Psoas muscle (tissue), 7 donors: ENCODE measurements at regions not wholly inside any gene's neighbourhood (a gene's known extent, or its start where the extent isn't known, plus 50 kb on each side); places are given as distances from the start of the nearest gene placed in this dataset.
"Not testable (repeated sequence)": the region's sequence is repeated elsewhere in the genome, so short reads cannot be mapped to it uniquely, and the experiment has no call there.

Experiments
- ATAC-seq, 4 donors: fragments of 200-7000 bp; cut with Tn5 transposase; one replicate each; pipeline ENCODE4 v1.9.1; 2020; ENCODE audit warnings: moderate library complexity in 3 of 4, mild to moderate bottlenecking in 2 of 4
- DNase-seq, 2 donors: peaks; one replicate each; pipeline ENCODE4 v3.0.0-alpha.2; 2020
- H3K27ac ChIP-seq: fragments of 200-600 bp; one replicate; pipeline ENCODE4 v1.8.0; 2022
- H3K27me3 ChIP-seq, 3 donors: fragments of 200-600 bp in 1 of 3; one replicate each; pipeline versions ENCODE4 v1.6.1 to v1.8.0; 2013 to 2022; ENCODE audit warnings: low read length in 2 of 3, mild to moderate bottlenecking in 2 of 3, moderate library complexity in 1 of 3; ENCODE audit not compliant: insufficient read depth in 3 of 3
- H3K36me3 ChIP-seq, 2 donors: fragments of 200-600 bp in 1 of 2; one replicate each; pipeline versions ENCODE4 v1.6.1 to v1.8.0; 2013 to 2022; ENCODE audit warnings: low read depth in 1 of 2, mild to moderate bottlenecking in 1 of 2, moderate library complexity in 1 of 2; ENCODE audit not compliant: insufficient read depth in 1 of 2
- H3K4me1 ChIP-seq: fragments of 200-600 bp; one replicate; pipeline ENCODE4 v1.8.0; 2022
- H3K4me3 ChIP-seq: fragments of 200-600 bp; one replicate; pipeline ENCODE4 v1.8.0; 2022; ENCODE audit warnings: mild to moderate bottlenecking
- H3K9me3 ChIP-seq: fragments of 200-600 bp; one replicate; pipeline ENCODE4 v1.8.0; 2022
- CTCF ChIP-seq: fragments of 200-600 bp; IDR thresholded peaks from one replicate; pipeline ENCODE4 v1.8.0; 2022; ENCODE audit warnings: antibody characterized with exemption
- WGBS, 3 donors: extraction: QIAGEN DNeasy Blood & Tissue Kit; methylation state at CpG; one replicate each; pipeline versions ENCODE4 v1.1.6 to v1.1.7; 2013; 5-methylcytosine and 5-hydroxymethylcytosine counted together
- intact Hi-C, 2 donors: fragments of 100-400 bp; cut with DNase I; formaldehyde crosslinking; loops; one replicate each; pipeline versions ENCODE4 v1.11.0 to v1.14.2; 2022
- donor health status: healthy with polysubstance abuse.
- donor health status: DM: no; HTN: no; CAD: no; lungs with moderate emphysema.
- donor health status: Bipolar disorder and iron deficiency.
- donor health status: healthy.
- donor health status: DM: yes; HTN: yes; CAD: no.
- donor health status: DM: no; HTN: no; CAD: no.
- donor health status: DM: yes; HTN: yes; CAD: no.

GRCh38 chr7:121697731-121698316 lies 175.1 kb upstream of the PTPRZ1 start:
- intact Hi-C loops, result no loop called here
- TF ChIP-seq CTCF, result no peak
- ATAC-seq (no peak), DNase-seq (no peak)
- no peaks in the 10 kb centered on the region for H3K4me1 ChIP-seq
- no peaks in the 10 kb centered on the region for H3K9me3 ChIP-seq
- 30 to 43% (median 37%) methylated on average over 2 of the region's 2 CpGs for WGBS, 3 donors
- no peaks in the 10 kb centered on the region for H3K27me3 ChIP-seq
- no peak overlapping the region for H3K4me3 ChIP-seq
- H3K36me3 ChIP-seq, result no peaks in the 10 kb centered on the region
- H3K27ac ChIP-seq, result no peak overlapping the region

GRCh38 chr7:121696954-121697353 lies 176.0 kb upstream of the PTPRZ1 start:
- DNase-seq (no peak), ATAC-seq (no peak)
- no peak for TF ChIP-seq CTCF
- intact Hi-C loops, result no loop called here
- WGBS, 3 donors, result 79 to 94% (median 86%) methylated on average over 1 of the region's 1 CpG
- H3K9me3 ChIP-seq, result no peaks in the 10 kb centered on the region
- no peaks in the 10 kb centered on the region for H3K36me3 ChIP-seq
- H3K27ac ChIP-seq, result no peak overlapping the region
- H3K4me1 ChIP-seq, result no peaks in the 10 kb centered on the region
- no peaks in the 10 kb centered on the region for H3K27me3 ChIP-seq
- H3K4me3 ChIP-seq, result no peak overlapping the region

GRCh38 chr7:121689749-121690148 lies 183.2 kb upstream of the PTPRZ1 start:
- TF ChIP-seq CTCF, result no peak
- H3K27me3 ChIP-seq, result no peaks in the 10 kb centered on the region
- ATAC-seq, result no peak
- H3K4me3 ChIP-seq, result no peak overlapping the region
- no peak for DNase-seq
- no peaks in the 10 kb centered on the region for H3K36me3 ChIP-seq
- no peak overlapping the region for H3K27ac ChIP-seq
- H3K9me3 ChIP-seq, result no peaks in the 10 kb centered on the region
- no peaks in the 10 kb centered on the region for H3K4me1 ChIP-seq
- intact Hi-C loops, result no loop called here
- WGBS, 3 donors, result 65 to 68% (median 68%) methylated on average over 3 of the region's 3 CpGs

DNA sequence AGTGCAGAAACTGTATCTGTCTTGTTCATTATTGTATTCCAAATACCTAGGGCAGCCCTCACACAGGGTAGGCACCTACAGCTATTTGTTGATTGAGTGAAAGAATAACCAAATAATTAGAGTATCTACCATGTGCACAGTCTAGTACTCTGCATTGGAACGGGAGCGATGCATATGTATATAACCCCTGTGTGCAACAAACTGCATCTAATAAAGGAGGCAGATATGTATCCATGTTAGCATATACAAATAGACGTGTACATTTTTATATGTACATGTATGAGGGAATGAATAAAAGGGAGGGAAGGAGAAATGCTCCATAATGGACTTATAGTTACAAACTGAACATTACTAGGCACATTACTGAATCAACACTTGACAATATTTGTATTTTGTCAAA lies 191.3 kb upstream of the PTPRZ1 start:
- intact Hi-C loops, result no loop called here
- Histone ChIP-seq H3K4me3 (no peak overlapping the region), H3K27me3 (no peaks in the 10 kb centered on the region), H3K4me1 (no peaks in the 10 kb centered on the region), H3K36me3 (no peaks in the 10 kb centered on the region), H3K9me3 (no peaks in the 10 kb centered on the region), H3K27ac (no peak overlapping the region)
- TF ChIP-seq CTCF, result no peak
- DNase-seq (no peak), ATAC-seq (no peak)
- WGBS, 3 donors, result 92 to 97% (median 93%) methylated on average over 3 of the region's 3 CpGs

GRCh38 chr7:121676168-121676567 lies 196.8 kb upstream of the PTPRZ1 start:
- no peak for TF ChIP-seq CTCF
- no peak for ATAC-seq

GRCh38 chr7:121674455-121674854 lies 198.5 kb upstream of the PTPRZ1 start:
- intact Hi-C loops, H3K27ac ChIP-seq, H3K36me3 ChIP-seq, H3K4me3 ChIP-seq, ATAC-seq, H3K9me3 ChIP-seq, H3K4me1 ChIP-seq, DNase-seq, H3K27me3 ChIP-seq: not testable (repeated sequence)
- 75 to 83% (median 80%) methylated on average over 2 of the region's 2 CpGs for WGBS, 3 donors

More at GRCh38 chr7:121676168-121676567, 196.8 kb upstream of the PTPRZ1 start:
- WGBS, 3 donors, result 52 to 59% (median 58%) methylated on average over 3 of the region's 3 CpGs
- no peaks in the 10 kb centered on the region for H3K27me3 ChIP-seq
- no peaks in the 10 kb centered on the region for H3K9me3 ChIP-seq
- DNase-seq, result no peak
- no peak overlapping the region for H3K27ac ChIP-seq
- intact Hi-C loops, result no loop called here
- no peak overlapping the region for H3K4me3 ChIP-seq
- H3K36me3 ChIP-seq, result no peaks in the 10 kb centered on the region
- H3K4me1 ChIP-seq, result no peaks in the 10 kb centered on the region
